ENCODE measurements at regions not wholly inside any gene's neighbourhood (a gene's known extent, or its start where the extent isn't known, plus 50 kb on each side); places are given as distances from the start of the nearest gene placed in this dataset.

- TF ChIP-seq, protein P1, sequence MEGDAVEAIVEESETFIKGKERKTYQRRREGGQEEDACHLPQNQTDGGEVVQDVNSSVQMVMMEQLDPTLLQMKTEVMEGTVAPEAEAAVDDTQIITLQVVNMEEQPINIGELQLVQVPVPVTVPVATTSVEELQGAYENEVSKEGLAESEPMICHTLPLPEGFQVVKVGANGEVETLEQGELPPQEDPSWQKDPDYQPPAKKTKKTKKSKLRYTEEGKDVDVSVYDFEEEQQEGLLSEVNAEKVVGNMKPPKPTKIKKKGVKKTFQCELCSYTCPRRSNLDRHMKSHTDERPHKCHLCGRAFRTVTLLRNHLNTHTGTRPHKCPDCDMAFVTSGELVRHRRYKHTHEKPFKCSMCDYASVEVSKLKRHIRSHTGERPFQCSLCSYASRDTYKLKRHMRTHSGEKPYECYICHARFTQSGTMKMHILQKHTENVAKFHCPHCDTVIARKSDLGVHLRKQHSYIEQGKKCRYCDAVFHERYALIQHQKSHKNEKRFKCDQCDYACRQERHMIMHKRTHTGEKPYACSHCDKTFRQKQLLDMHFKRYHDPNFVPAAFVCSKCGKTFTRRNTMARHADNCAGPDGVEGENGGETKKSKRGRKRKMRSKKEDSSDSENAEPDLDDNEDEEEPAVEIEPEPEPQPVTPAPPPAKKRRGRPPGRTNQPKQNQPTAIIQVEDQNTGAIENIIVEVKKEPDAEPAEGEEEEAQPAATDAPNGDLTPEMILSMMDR (IDR thresholded peaks at IDR 0.05 in 8 of 11, conservative IDR thresholded peaks at IDR 0.05 in 3 of 11): no peak
- TF ChIP-seq POLR2A (IDR thresholded peaks at IDR 0.05) (no peak), POLR2AphosphoS5 (IDR thresholded peaks at IDR 0.05) (no peak)
These were observed 89.2 kb upstream of the MYCN start for GRCh38 chr2:15851076-15851693.

All from spleen (tissue), 7 donors.